ENCODE measurements at regions not wholly inside any gene's neighbourhood (a gene's known extent, or its start where the extent isn't known, plus 50 kb on each side); places are given as distances from the start of the nearest gene placed in this dataset.

DNA sequence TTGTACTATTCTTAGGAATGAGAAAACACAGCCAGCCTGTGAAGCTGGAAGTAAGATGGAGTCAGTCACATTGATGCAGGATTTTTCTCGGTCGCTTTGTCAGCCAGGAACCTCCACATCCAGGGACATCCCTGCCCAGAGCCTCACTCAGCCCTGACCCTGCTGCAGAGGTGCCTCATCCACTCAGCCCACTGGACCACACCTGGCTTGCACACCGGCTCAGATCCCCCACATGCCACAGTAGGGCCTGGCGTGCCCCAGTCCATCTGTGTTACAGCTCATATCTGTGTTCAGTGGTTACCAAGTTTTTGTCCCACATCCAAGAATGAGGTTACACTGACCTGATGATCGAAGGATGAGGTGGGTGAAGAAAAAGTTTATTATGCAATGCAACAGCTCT lies 1315.4 kb downstream of the SLITRK1 start:
- TF ChIP-seq CTCF (IDR thresholded peaks at IDR 0.05) (no peak), POLR2A (IDR thresholded peaks at IDR 0.05) (no peak), POLR2AphosphoS5 (IDR thresholded peaks at IDR 0.05) (no peak)
